Endothelial cell (in vitro differentiated cells): ENCODE measurements at regions not wholly inside any gene's neighbourhood (a gene's known extent, or its start where the extent isn't known, plus 50 kb on each side); places are given as distances from the start of the nearest gene placed in this dataset.

Experiments
- DNase-seq: peaks from one replicate; pipeline ENCODE4 v3.0.0; 2021; ENCODE audit warnings: low spot score
- H3K27ac Mint-ChIP-seq: one replicate; pipeline ENCODE4 v1.8.0; 2021; ENCODE audit warnings: mixed read lengths, inconsistent platforms; ENCODE audit not compliant: unreplicated experiment
- H3K27me3 Mint-ChIP-seq: one replicate; pipeline ENCODE4 v1.8.0; 2021; ENCODE audit warnings: mild to moderate bottlenecking, moderate library complexity, mixed read lengths, inconsistent platforms; ENCODE audit not compliant: unreplicated experiment
- H3K36me3 Mint-ChIP-seq: one replicate; pipeline ENCODE4 v1.8.0; 2021; ENCODE audit warnings: mild to moderate bottlenecking, low read depth, mixed read lengths, inconsistent platforms; ENCODE audit not compliant: unreplicated experiment
- H3K4me1 Mint-ChIP-seq: one replicate; pipeline ENCODE4 v1.8.0; 2021; ENCODE audit warnings: mild to moderate bottlenecking, mixed read lengths, inconsistent platforms; ENCODE audit not compliant: unreplicated experiment
- H3K4me3 Mint-ChIP-seq: one replicate; pipeline ENCODE4 v1.8.0; 2021; ENCODE audit warnings: mild to moderate bottlenecking, mixed read lengths, inconsistent platforms; ENCODE audit not compliant: unreplicated experiment
- H3K9me3 Mint-ChIP-seq: one replicate; pipeline ENCODE4 v1.8.0; 2021; ENCODE audit warnings: mixed read lengths, inconsistent platforms; ENCODE audit not compliant: unreplicated experiment
- TF ChIP-seq, protein P1 (sequence below): fragments of 200-600 bp; sonication (generic); IDR thresholded peaks from one replicate; pipeline ENCODE4 v1.5.0; 2021; ENCODE audit warnings: antibody characterized with exemption; ENCODE audit not compliant: unreplicated experiment

- TF ChIP-seq, protein P1, sequence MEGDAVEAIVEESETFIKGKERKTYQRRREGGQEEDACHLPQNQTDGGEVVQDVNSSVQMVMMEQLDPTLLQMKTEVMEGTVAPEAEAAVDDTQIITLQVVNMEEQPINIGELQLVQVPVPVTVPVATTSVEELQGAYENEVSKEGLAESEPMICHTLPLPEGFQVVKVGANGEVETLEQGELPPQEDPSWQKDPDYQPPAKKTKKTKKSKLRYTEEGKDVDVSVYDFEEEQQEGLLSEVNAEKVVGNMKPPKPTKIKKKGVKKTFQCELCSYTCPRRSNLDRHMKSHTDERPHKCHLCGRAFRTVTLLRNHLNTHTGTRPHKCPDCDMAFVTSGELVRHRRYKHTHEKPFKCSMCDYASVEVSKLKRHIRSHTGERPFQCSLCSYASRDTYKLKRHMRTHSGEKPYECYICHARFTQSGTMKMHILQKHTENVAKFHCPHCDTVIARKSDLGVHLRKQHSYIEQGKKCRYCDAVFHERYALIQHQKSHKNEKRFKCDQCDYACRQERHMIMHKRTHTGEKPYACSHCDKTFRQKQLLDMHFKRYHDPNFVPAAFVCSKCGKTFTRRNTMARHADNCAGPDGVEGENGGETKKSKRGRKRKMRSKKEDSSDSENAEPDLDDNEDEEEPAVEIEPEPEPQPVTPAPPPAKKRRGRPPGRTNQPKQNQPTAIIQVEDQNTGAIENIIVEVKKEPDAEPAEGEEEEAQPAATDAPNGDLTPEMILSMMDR: no peak
- H3K4me3 Mint-ChIP-seq: no peak overlapping the region
- no peaks in the 10 kb centered on the region for H3K9me3 Mint-ChIP-seq
- no peak for DNase-seq
- H3K27me3 Mint-ChIP-seq: peaks cover 1% of the 10 kb centered on the region
- H3K27ac Mint-ChIP-seq: no peak overlapping the region
- H3K36me3 Mint-ChIP-seq: no peaks in the 10 kb centered on the region
- H3K4me1 Mint-ChIP-seq: no peaks in the 10 kb centered on the region
Measured at GRCh38 chr2:8095978-8096377, 585.9 kb upstream of the ID2 start.

DNA sequence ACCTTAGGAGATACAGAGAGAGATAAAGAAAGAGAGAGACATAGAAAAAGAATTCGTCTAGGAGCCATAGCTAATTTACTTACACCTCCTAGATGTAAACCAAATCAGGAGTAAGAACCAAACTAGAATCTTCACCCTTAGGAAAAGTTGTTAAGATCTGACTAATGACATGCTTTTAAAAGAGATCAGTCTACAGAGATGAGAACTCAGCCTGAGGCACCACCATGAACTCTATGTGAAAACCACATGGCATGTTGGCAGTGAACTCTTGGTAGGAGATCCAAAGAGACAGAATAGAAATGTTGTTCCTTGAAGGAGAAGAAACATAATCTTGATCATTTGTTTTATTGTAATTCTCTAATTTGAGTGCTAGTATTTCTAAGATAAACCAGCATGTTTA lies 585.4 kb upstream of the ID2 start:
- TF ChIP-seq, protein P1: no peak
- no peak overlapping the region for H3K4me3 Mint-ChIP-seq
- H3K4me1 Mint-ChIP-seq: no peaks in the 10 kb centered on the region
- no peaks in the 10 kb centered on the region for H3K36me3 Mint-ChIP-seq
- peaks cover 1% of the 10 kb centered on the region for H3K27me3 Mint-ChIP-seq
- no peaks in the 10 kb centered on the region for H3K9me3 Mint-ChIP-seq
- DNase-seq: no peak
- H3K27ac Mint-ChIP-seq: no peak overlapping the region

DNA sequence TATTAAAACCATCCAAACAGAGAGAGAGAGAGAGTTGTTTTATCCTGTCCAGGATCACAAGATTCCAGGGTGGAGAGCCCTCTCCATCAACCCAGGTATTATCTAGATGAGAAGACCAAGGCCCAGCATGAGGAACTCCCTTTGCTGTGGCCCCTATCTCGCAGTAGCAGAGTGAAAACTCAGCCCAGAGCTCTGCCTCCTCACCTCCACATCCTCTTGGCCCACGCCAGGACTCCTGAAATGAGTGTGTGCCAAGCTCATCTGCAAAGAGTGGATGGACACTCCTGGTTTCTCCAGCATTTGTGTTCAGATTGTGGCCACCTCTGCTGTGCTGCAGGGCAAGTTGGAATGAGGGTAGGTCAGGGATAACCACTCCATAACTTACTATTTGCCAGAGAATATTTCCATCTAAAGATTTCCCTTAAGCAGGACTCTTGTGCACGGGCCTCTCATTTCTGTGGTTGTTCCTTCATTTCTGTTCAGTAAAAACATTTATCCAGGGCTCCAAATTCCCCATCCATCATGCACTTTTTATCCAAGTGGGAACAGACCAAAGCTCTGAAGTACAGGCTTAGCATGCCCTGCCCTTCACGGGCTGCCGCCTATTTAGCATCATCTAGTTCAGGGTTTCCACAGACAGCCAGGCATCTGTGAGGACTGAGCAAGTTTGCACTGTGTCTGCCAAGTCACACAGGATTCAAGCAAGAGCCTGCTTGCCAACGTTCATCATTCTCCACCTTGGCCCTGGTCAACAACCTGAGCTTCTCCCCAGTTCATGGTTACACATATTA lies 583.2 kb upstream of the ID2 start:
- H3K4me3 Mint-ChIP-seq: no peak overlapping the region
- no peaks in the 10 kb centered on the region for H3K36me3 Mint-ChIP-seq
- TF ChIP-seq, protein P1: no peak
- no peak for DNase-seq
- no peak overlapping the region for H3K27ac Mint-ChIP-seq
- peaks cover 1% of the 10 kb centered on the region for H3K27me3 Mint-ChIP-seq
- no peaks in the 10 kb centered on the region for H3K9me3 Mint-ChIP-seq
- no peaks in the 10 kb centered on the region for H3K4me1 Mint-ChIP-seq

- TF ChIP-seq, protein P1: no peak
- Mint-ChIP-seq H3K36me3 (no peaks in the 10 kb centered on the region), H3K27ac (no peak overlapping the region), H3K9me3 (no peaks in the 10 kb centered on the region), H3K4me3 (no peak overlapping the region), H3K4me1 (peaks cover 1% of the 10 kb centered on the region), H3K27me3 (peaks cover 1% of the 10 kb centered on the region)
- no peak for DNase-seq
Measured at GRCh38 chr2:8099267-8099582, 582.6 kb upstream of the ID2 start.

- Mint-ChIP-seq H3K27me3 (no peaks in the 10 kb centered on the region), H3K9me3 (no peaks in the 10 kb centered on the region), H3K4me3 (no peak overlapping the region), H3K4me1 (peaks cover 6% of the 10 kb centered on the region), H3K27ac (no peak overlapping the region), H3K36me3 (no peaks in the 10 kb centered on the region)
- TF ChIP-seq, protein P1: no peak
- DNase-seq: no peak
Measured at GRCh38 chr2:8101614-8102277, 580.1 kb upstream of the ID2 start.
